HepG2 (cell line): ENCODE measurements at regions not wholly inside any gene's neighbourhood (a gene's known extent, or its start where the extent isn't known, plus 50 kb on each side); places are given as distances from the start of the nearest gene placed in this dataset.

Source experiments
- ATAC-seq: fragments of 200-7000 bp; cut with Tn5 transposase; 3 replicates; pipeline ENCODE4 v1.9.1; 2020; ENCODE audit warnings: mild to moderate bottlenecking, moderate library complexity
- BruUV-seq: library from RNA; stranded (reverse); fragments of 400-500 nt; replicated peaks from 2 replicates; lab custom pipeline; 2021; lab: Mats Ljungman, UMichigan
- CTCF ChIA-PET: fragments of 300-600 bp; formaldehyde crosslinking; extraction: SDS; loops from one replicate; lab custom pipeline; 2021; ENCODE audit warnings: low total read pairs, inconsistent platforms, low intra/inter-chr PET ratio; lab: Yijun Ruan, JAX
- POLR2A ChIA-PET: fragments of 350-600 bp; sonication (Branson Sonifier 250); formaldehyde crosslinking; loops from one replicate; lab custom pipeline; 2020; ENCODE audit warnings: antibody characterized with exemption, inconsistent platforms; lab: Yijun Ruan, JAX
- DNase-seq: peaks from one replicate; pipeline ENCODE4 v3.0.0-alpha.2; 2015; ENCODE audit warnings: low spot score
- FAIRE-seq: peaks from 3 replicates; lab custom pipeline; 2011; peaks lifted over from hg19 to GRCh38; lab: Jason Lieb, UNC
- H2AFZ ChIP-seq: one replicate; pipeline ENCODE4 v1.6.1; 2011; ENCODE audit warnings: low read length, inconsistent platforms
- H3K27ac ChIP-seq: fragments of 300-600 bp; 3 replicates; pipeline ENCODE4 v1.8.0; 2011; ENCODE audit warnings: mixed run types, mild to moderate bottlenecking, mixed read lengths, low read length, inconsistent platforms; ENCODE audit not compliant: insufficient read depth; ENCODE audit errors: extremely low read length
- H3K27me3 ChIP-seq, 2 experiments: fragments of 200-600 bp in 1 of 2; 2 replicates in 1 of 2; 3 replicates in 1 of 2; pipeline versions ENCODE4 v1.6.0 to v1.8.0; 2011; ENCODE audit warnings: low read length in 2 of 2, mild to moderate bottlenecking in 2 of 2, moderate library complexity in 2 of 2, inconsistent platforms in 1 of 2; ENCODE audit not compliant: insufficient read depth in 2 of 2, control insufficient read depth in 1 of 2
- H3K36me3 ChIP-seq, 2 experiments: fragments of 200-600 bp in 1 of 2; replicated peaks in 1 of 2; 2 replicates in 1 of 2; 3 replicates in 1 of 2; pipeline versions ENCODE4 v1.5.1 to v1.8.0; 2011; ENCODE audit warnings: low read length in 2 of 2, inconsistent platforms in 1 of 2; ENCODE audit not compliant: insufficient read depth in 2 of 2, control insufficient read depth in 1 of 2
- H3K4me1 ChIP-seq: 2 replicates; pipeline ENCODE4 v1.5.1; 2012; ENCODE audit warnings: low read length, inconsistent platforms; ENCODE audit not compliant: insufficient read depth
- H3K4me2 ChIP-seq: 2 replicates; pipeline ENCODE4 v1.6.0; 2011; ENCODE audit warnings: low read depth, low read length, inconsistent platforms
- H3K4me3 ChIP-seq, 3 experiments: fragments of 200-600 bp in 1 of 3; sonication (generic), shearing (Covaris generic) in 1 of 3; replicated peaks in 1 of 3; 2 replicates each; pipeline ENCODE4 v1.5.1; 2011 to 2016; ENCODE audit warnings: low read length in 3 of 3, inconsistent platforms in 2 of 3, low read depth in 2 of 3, mild to moderate bottlenecking in 2 of 3, control low read depth in 1 of 3, mixed read lengths in 1 of 3; ENCODE audit not compliant: insufficient read depth in 1 of 3
- H3K79me2 ChIP-seq: one replicate; pipeline ENCODE4 v1.6.1; 2011; ENCODE audit warnings: low read length, inconsistent platforms; ENCODE audit not compliant: insufficient read depth
- H3K9ac ChIP-seq: 2 replicates; pipeline ENCODE4 v1.6.0; 2011; ENCODE audit warnings: mild to moderate bottlenecking, low read depth, low read length, inconsistent platforms; ENCODE audit not compliant: insufficient read depth
- H3K9me3 ChIP-seq: 2 replicates; pipeline ENCODE4 v1.5.1; 2012; ENCODE audit warnings: mild to moderate bottlenecking, low read length
- H4K20me1 ChIP-seq: 2 replicates; pipeline ENCODE4 v1.6.0; 2011; ENCODE audit warnings: inconsistent platforms, mild to moderate bottlenecking, low read length, moderate library complexity; ENCODE audit not compliant: insufficient read depth
- ATRX ChIP-seq: sonication (generic); formaldehyde crosslinking; IDR thresholded peaks from 2 replicates; pipeline ENCODE4 v1.4.0; 2020; ENCODE audit warnings: missing genetic modification reagents, borderline replicate concordance
- CBX5 ChIP-seq: sonication (generic); formaldehyde crosslinking; IDR thresholded peaks from 2 replicates; pipeline ENCODE4 v1.4.0; 2020; ENCODE audit warnings: missing genetic modification reagents, borderline replicate concordance
- HHEX ChIP-seq: IDR thresholded peaks from 2 replicates; pipeline ENCODE4 v1.6.1; 2016; ENCODE audit warnings: control low read depth
- HNRNPL ChIP-seq: fragments of 200-400 bp; formaldehyde crosslinking; IDR thresholded peaks from 2 replicates; pipeline ENCODE4 v1.6.1; 2017; ENCODE audit warnings: mild to moderate bottlenecking, low read depth, low read length
- MTA1 ChIP-seq: sonication (generic); formaldehyde crosslinking; IDR thresholded peaks from 2 replicates; pipeline ENCODE4 v1.4.0; 2020; ENCODE audit warnings: missing genetic modification reagents, mild to moderate bottlenecking, borderline replicate concordance
- NFE2L1 ChIP-seq: sonication (generic); formaldehyde crosslinking; IDR thresholded peaks from 2 replicates; pipeline ENCODE4 v1.4.0; 2020; ENCODE audit warnings: missing genetic modification reagents, mild to moderate bottlenecking, borderline replicate concordance
- SRY ChIP-seq: sonication (generic); formaldehyde crosslinking; IDR thresholded peaks from 2 replicates; pipeline ENCODE4 v1.8.0; 2022; ENCODE audit warnings: mild to moderate bottlenecking, missing genetic modification reagents
- ZNF142 ChIP-seq: sonication (generic); formaldehyde crosslinking; IDR thresholded peaks from 2 replicates; pipeline ENCODE4 v1.4.0; 2020; ENCODE audit warnings: missing genetic modification reagents
- ZNF20 ChIP-seq: sonication (generic); formaldehyde crosslinking; IDR thresholded peaks from 2 replicates; pipeline ENCODE4 v1.4.0; 2020; ENCODE audit warnings: mild to moderate bottlenecking, moderate library complexity, missing genetic modification reagents
- ZNF234 ChIP-seq: sonication (generic); formaldehyde crosslinking; conservative IDR thresholded peaks from 2 replicates; pipeline ENCODE4 v1.5.1; 2020; ENCODE audit warnings: mild to moderate bottlenecking, missing genetic modification reagents
- ZNF33A ChIP-seq: sonication (generic); formaldehyde crosslinking; IDR thresholded peaks from 2 replicates; pipeline ENCODE4 v1.5.1; 2020; ENCODE audit warnings: missing genetic modification reagents, mild to moderate bottlenecking, moderate library complexity, borderline replicate concordance
- ZNF615 ChIP-seq: sonication (generic); formaldehyde crosslinking; IDR thresholded peaks from 2 replicates; pipeline ENCODE4 v1.5.0; 2020; ENCODE audit warnings: mild to moderate bottlenecking, missing genetic modification reagents, borderline replicate concordance
- ZNF629 ChIP-seq: sonication (generic); formaldehyde crosslinking; conservative IDR thresholded peaks from 2 replicates; pipeline ENCODE4 v1.5.0; 2020; ENCODE audit warnings: missing genetic modification reagents
- ZNF691 ChIP-seq: sonication (generic); formaldehyde crosslinking; IDR thresholded peaks from 2 replicates; pipeline ENCODE4 v1.4.0; 2020; ENCODE audit warnings: missing genetic modification reagents, low read depth, mild to moderate bottlenecking, borderline replicate concordance
- WGBS: methylation state at CpG from one replicate; pipeline ENCODE4 v1.1.6; 2017; ENCODE audit warnings: low lambda C conversion rate; 5-methylcytosine and 5-hydroxymethylcytosine counted together
- in situ Hi-C: cut with HindIII; loops from 2 replicates; pipeline ENCODE4 v1.10.0; 2017; ENCODE audit warnings: low pct_unique_long_range_greater_than_20kb; ENCODE audit not compliant: extremely low pct_ligation_motif_present
- intact Hi-C: fragments of 100-400 bp; cut with micrococcal nuclease; formaldehyde crosslinking; loops from one replicate; pipeline ENCODE4 v1.10.0; 2022; ENCODE audit not compliant: unreplicated experiment
- TF ChIP-seq, protein P1 (sequence below): sonication (generic); formaldehyde crosslinking; IDR thresholded peaks from 2 replicates; pipeline ENCODE4 v1.4.0; 2020; ENCODE audit warnings: missing genetic modification reagents

DNA sequence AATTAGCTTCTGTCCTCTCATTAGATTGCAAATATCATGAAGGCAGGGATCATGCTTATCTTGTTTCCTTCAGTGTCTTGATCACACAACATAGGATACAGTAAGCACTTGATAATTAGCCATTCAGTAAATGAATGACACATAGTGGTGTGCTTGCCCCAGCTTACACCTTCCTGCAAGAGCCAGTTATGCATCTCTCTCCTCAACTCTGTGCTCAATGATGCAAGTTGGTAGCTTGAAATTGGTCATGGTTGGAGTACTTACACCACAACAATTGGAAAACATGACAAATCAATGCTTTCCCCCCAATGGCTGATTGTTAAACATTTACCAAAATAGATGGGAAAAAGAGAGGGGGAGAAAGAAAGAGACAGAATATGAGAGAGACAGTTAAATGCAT lies 129.2 kb downstream of the NUF2 start (continued):
- TF ChIP-seq ATRX (CRISPR knock-in tag) (no peak), ZNF142 (CRISPR knock-in tag) (no peak), ZNF629 (CRISPR knock-in tag) (no peak), CBX5 (no peak), ZNF20 (CRISPR knock-in tag) (no peak)
- TF ChIP-seq, all 625 proteins: peak for 0

DNA sequence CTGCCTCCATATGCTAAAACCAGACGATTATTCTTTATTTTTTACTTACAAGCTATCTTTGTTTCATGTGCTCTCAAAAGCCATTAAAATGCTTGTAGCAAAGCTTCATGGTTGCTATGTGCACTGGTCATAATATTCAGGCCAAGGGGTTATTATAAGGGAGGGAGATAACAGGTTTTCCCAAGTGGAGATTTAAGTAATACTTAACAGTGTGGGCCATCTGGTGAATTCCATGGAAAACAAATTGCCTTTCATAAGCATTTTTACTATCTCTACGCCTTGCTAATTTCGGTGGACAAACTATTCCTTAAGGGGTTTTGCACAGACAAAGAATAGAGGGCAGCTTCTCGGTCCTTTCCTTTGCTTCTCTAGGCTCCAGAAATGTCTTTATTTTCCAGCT lies 137.8 kb downstream of the NUF2 start:
- ATAC-seq (no peak), FAIRE-seq (no peak), DNase-seq (no peak)
- Histone ChIP-seq H3K79me2 (no peaks in the 10 kb centered on the region), H4K20me1 (no peaks in the 10 kb centered on the region), H3K27ac (no peak overlapping the region), H2AFZ (no peak overlapping the region), H3K9me3 (no peaks in the 10 kb centered on the region), H3K4me3 (no peak overlapping the region), H3K9ac (no peak overlapping the region), H3K27me3 (no peaks in the 10 kb centered on the region), H3K4me1 (no peaks in the 10 kb centered on the region), H3K4me2 (no peak overlapping the region), H3K36me3 (no peaks in the 10 kb centered on the region)
- intact Hi-C loops (no loop called here), in situ Hi-C loops (no loop called here)
- ChIA-PET CTCF (no interaction called here), POLR2A (no interaction called here)
- WGBS: 9% methylated on average over 4 of the region's 4 CpGs
- no TSS peak for BruUV-seq
- TF ChIP-seq HHEX (CRISPR knock-in tag) (no peak), NFE2L1 (CRISPR knock-in tag) (no peak), ZNF33A (CRISPR knock-in tag) (no peak), ZNF615 (CRISPR knock-in tag) (no peak), ZNF691 (CRISPR knock-in tag) (no peak), MTA1 (CRISPR knock-in tag) (no peak), HNRNPL (no peak), SRY (CRISPR knock-in tag) (no peak), ZNF234 (CRISPR knock-in tag) (no peak)
- TF ChIP-seq, protein P1, sequence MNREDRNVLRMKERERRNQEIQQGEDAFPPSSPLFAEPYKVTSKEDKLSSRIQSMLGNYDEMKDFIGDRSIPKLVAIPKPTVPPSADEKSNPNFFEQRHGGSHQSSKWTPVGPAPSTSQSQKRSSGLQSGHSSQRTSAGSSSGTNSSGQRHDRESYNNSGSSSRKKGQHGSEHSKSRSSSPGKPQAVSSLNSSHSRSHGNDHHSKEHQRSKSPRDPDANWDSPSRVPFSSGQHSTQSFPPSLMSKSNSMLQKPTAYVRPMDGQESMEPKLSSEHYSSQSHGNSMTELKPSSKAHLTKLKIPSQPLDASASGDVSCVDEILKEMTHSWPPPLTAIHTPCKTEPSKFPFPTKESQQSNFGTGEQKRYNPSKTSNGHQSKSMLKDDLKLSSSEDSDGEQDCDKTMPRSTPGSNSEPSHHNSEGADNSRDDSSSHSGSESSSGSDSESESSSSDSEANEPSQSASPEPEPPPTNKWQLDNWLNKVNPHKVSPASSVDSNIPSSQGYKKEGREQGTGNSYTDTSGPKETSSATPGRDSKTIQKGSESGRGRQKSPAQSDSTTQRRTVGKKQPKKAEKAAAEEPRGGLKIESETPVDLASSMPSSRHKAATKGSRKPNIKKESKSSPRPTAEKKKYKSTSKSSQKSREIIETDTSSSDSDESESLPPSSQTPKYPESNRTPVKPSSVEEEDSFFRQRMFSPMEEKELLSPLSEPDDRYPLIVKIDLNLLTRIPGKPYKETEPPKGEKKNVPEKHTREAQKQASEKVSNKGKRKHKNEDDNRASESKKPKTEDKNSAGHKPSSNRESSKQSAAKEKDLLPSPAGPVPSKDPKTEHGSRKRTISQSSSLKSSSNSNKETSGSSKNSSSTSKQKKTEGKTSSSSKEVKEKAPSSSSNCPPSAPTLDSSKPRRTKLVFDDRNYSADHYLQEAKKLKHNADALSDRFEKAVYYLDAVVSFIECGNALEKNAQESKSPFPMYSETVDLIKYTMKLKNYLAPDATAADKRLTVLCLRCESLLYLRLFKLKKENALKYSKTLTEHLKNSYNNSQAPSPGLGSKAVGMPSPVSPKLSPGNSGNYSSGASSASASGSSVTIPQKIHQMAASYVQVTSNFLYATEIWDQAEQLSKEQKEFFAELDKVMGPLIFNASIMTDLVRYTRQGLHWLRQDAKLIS (CRISPR knock-in tag): no peak
